ENCODE measurements at regions not wholly inside any gene's neighbourhood (a gene's known extent, or its start where the extent isn't known, plus 50 kb on each side); places are given as distances from the start of the nearest gene placed in this dataset.

- TF ChIP-seq NFIC (IDR thresholded peaks at IDR 0.05) (no peak), EP300 (IDR thresholded peaks at IDR 0.05; ENCODE audit: borderline replicate concordance) (no peak), CEBPB (IDR thresholded peaks at IDR 0.05) (no peak), MAX (IDR thresholded peaks at IDR 0.05) (no peak)
Measured at GRCh38 chr7:32257621-32258020, 187.4 kb upstream of the PDE1C start.

GRCh38 chr7:32256811-32257210 lies 186.6 kb upstream of the PDE1C start:
- no peak for TF ChIP-seq NFIC (IDR thresholded peaks at IDR 0.05)
- TF ChIP-seq CREB1 (IDR thresholded peaks at IDR 0.05; ENCODE audit: low read depth): no peak
- TF ChIP-seq TCF12 (IDR thresholded peaks at IDR 0.05; ENCODE audit: low read depth): no peak
- no peak for TF ChIP-seq EGR1 (IDR thresholded peaks at IDR 0.05)
- no peak for TF ChIP-seq REST (IDR thresholded peaks at IDR 0.05; ENCODE audit: low read depth)
- no peak for TF ChIP-seq YY1 (IDR thresholded peaks at IDR 0.05; ENCODE audit: low read depth)
- no peak for TF ChIP-seq CEBPB (IDR thresholded peaks at IDR 0.05)
- no peak for TF ChIP-seq RAD21 (IDR thresholded peaks at IDR 0.05; ENCODE audit: low read depth)
- TF ChIP-seq TAF1 (IDR thresholded peaks at IDR 0.05; ENCODE audit: low read depth): no peak
- no peak for TF ChIP-seq EP300 (IDR thresholded peaks at IDR 0.05; ENCODE audit: borderline replicate concordance)
- no peak for TF ChIP-seq TEAD4 (IDR thresholded peaks at IDR 0.05)
- TF ChIP-seq FOXM1 (IDR thresholded peaks at IDR 0.05; ENCODE audit: borderline replicate concordance, low read depth): no peak
- no peak for TF ChIP-seq USF1 (IDR thresholded peaks at IDR 0.05)
- TF ChIP-seq ZBTB7A (IDR thresholded peaks at IDR 0.05; ENCODE audit: low read depth): no peak
- no peak for TF ChIP-seq MAX (IDR thresholded peaks at IDR 0.05)

GRCh38 chr7:32256376-32256775 lies 186.2 kb upstream of the PDE1C start:
- no peak for TF ChIP-seq CEBPB (IDR thresholded peaks at IDR 0.05)
- TF ChIP-seq CREB1 (IDR thresholded peaks at IDR 0.05; ENCODE audit: low read depth): no peak
- no peak for TF ChIP-seq YY1 (IDR thresholded peaks at IDR 0.05; ENCODE audit: low read depth)
- no peak for TF ChIP-seq ZBTB7A (IDR thresholded peaks at IDR 0.05; ENCODE audit: low read depth)
- no peak for TF ChIP-seq NFIC (IDR thresholded peaks at IDR 0.05)
- no peak for TF ChIP-seq REST (IDR thresholded peaks at IDR 0.05; ENCODE audit: low read depth)
- no peak for TF ChIP-seq TCF12 (IDR thresholded peaks at IDR 0.05; ENCODE audit: low read depth)
- no peak for TF ChIP-seq TEAD4 (IDR thresholded peaks at IDR 0.05)

GRCh38 chr7:32255036-32255435 lies 184.8 kb upstream of the PDE1C start:
- no peak for TF ChIP-seq TAF1 (IDR thresholded peaks at IDR 0.05; ENCODE audit: low read depth)

GRCh38 chr7:32253299-32253698 lies 183.1 kb upstream of the PDE1C start:
- TF ChIP-seq ZBTB7A (IDR thresholded peaks at IDR 0.05; ENCODE audit: low read depth): no peak
- no peak for TF ChIP-seq MAX (IDR thresholded peaks at IDR 0.05)
- TF ChIP-seq TEAD4 (IDR thresholded peaks at IDR 0.05): no peak
- no peak for TF ChIP-seq CREB1 (IDR thresholded peaks at IDR 0.05; ENCODE audit: low read depth)
- TF ChIP-seq CEBPB (IDR thresholded peaks at IDR 0.05): no peak
- no peak for TF ChIP-seq FOXM1 (IDR thresholded peaks at IDR 0.05; ENCODE audit: borderline replicate concordance, low read depth)
- no peak for TF ChIP-seq EP300 (IDR thresholded peaks at IDR 0.05; ENCODE audit: borderline replicate concordance)
- no peak for TF ChIP-seq NFIC (IDR thresholded peaks at IDR 0.05)
- TF ChIP-seq USF1 (IDR thresholded peaks at IDR 0.05): no peak
- no peak for TF ChIP-seq YY1 (IDR thresholded peaks at IDR 0.05; ENCODE audit: low read depth)

GRCh38 chr7:32251659-32252058 lies 181.5 kb upstream of the PDE1C start:
- no peak for TF ChIP-seq ZBTB7A (IDR thresholded peaks at IDR 0.05; ENCODE audit: low read depth)
- no peak for TF ChIP-seq RAD21 (IDR thresholded peaks at IDR 0.05; ENCODE audit: low read depth)
- TF ChIP-seq TAF1 (IDR thresholded peaks at IDR 0.05; ENCODE audit: low read depth): no peak
- no peak for TF ChIP-seq TEAD4 (IDR thresholded peaks at IDR 0.05)
- no peak for TF ChIP-seq EGR1 (IDR thresholded peaks at IDR 0.05)
- TF ChIP-seq CEBPB (IDR thresholded peaks at IDR 0.05): no peak
- TF ChIP-seq FOXM1 (IDR thresholded peaks at IDR 0.05; ENCODE audit: borderline replicate concordance, low read depth): no peak
- no peak for TF ChIP-seq YY1 (IDR thresholded peaks at IDR 0.05; ENCODE audit: low read depth)
- no peak for TF ChIP-seq CREB1 (IDR thresholded peaks at IDR 0.05; ENCODE audit: low read depth)

Measured in Ishikawa (cell line).